ENCODE measurements at regions not wholly inside any gene's neighbourhood (a gene's known extent, or its start where the extent isn't known, plus 50 kb on each side); places are given as distances from the start of the nearest gene placed in this dataset.

DNA sequence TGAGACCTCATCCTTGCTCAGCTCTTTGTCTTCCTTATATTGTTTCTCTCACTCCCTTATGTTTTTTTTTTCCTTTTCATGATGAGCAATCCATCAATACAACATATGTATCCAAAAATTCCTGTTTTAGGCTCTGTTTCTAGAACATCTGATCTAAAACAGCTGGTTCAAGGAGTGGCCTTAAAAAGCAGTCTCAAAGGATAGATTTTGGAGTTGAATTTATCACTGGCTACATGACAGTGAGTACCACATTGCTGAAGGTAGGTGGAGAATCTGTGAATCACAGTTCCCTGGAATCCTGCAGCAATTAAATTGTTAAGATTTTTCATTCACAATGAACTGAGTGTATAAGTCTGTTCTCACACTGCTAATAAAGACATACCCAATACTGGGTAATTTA, 155.8 kb upstream of the ADAMTS5 start:
- ChIA-PET CTCF (ENCODE audit: partially characterized antibody) (no interaction called here), POLR2A (ENCODE audit: partially characterized antibody) (no interaction called here)
- Histone ChIP-seq H3K4me1 (ENCODE audit: insufficient read depth, low read length) (no peaks in the 10 kb centered on the region), H3K27me3 (ENCODE audit: insufficient read depth, low read length) (no peaks in the 10 kb centered on the region), H3K9me3 (ENCODE audit: control insufficient read depth in 1 of 2, low read length in 2 of 2) (no peaks in the 10 kb centered on the region), H3K36me3 (ENCODE audit: insufficient read depth, low read length) (no peaks in the 10 kb centered on the region), H3K4me3 (ENCODE audit: low read length in 2 of 2) (no peak overlapping the region), H3K27ac (ENCODE audit: low read depth, low read length) (no peak overlapping the region)
- Mint-ChIP-seq H3K4me3 (no peak overlapping the region), H3K27me3 (no peaks in the 10 kb centered on the region), H3K27ac (no peak overlapping the region), H3K4me1 (no peaks in the 10 kb centered on the region), H3K36me3 (no peaks in the 10 kb centered on the region), H3K9me3 (peaks cover 0 to 16% (median 7%) of the 10 kb centered on the region in 8 donors)
- no peak for DNase-seq
- intact Hi-C loops (cut with micrococcal nuclease), result no loop called here

DNA sequence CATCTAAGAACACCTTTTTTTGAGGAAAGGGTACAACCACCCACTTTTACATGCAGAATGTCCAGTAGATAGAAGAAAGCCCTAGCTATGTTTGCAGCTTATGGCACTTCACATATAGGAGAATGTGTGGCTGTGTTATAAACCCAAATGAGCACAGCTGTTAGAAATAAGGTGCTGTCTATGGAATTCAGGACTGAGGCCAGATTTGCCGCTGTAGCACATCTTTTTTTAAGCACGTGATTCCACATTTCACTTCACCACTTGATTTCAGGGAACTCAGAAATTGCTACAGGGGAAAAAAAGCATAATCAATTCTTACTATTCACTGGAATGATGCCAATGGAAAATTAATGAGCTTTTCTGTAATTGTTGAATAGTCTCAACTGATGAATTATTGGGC, 147.2 kb upstream of the ADAMTS5 start:
- peaks cover 0 to 13% (median 1%) of the 10 kb centered on the region in 8 donors for H3K9me3 Mint-ChIP-seq
- H3K36me3 Mint-ChIP-seq, result no peaks in the 10 kb centered on the region
- no peak for DNase-seq
- no peaks in the 10 kb centered on the region for H3K36me3 ChIP-seq (ENCODE audit: insufficient read depth, low read length)
- H3K27ac Mint-ChIP-seq, result no peak overlapping the region
- no peak overlapping the region for H3K4me3 ChIP-seq (ENCODE audit: low read length in 2 of 2)
- ChIA-PET POLR2A (ENCODE audit: partially characterized antibody) (no interaction called here), CTCF (ENCODE audit: partially characterized antibody) (no interaction called here)
- H3K4me1 ChIP-seq (ENCODE audit: insufficient read depth, low read length), result no peaks in the 10 kb centered on the region
- no peaks in the 10 kb centered on the region for H3K27me3 ChIP-seq (ENCODE audit: insufficient read depth, low read length)
- no peak overlapping the region for H3K27ac ChIP-seq (ENCODE audit: low read depth, low read length)
- intact Hi-C loops (cut with micrococcal nuclease), result no loop called here
- H3K4me1 Mint-ChIP-seq, result no peaks in the 10 kb centered on the region
- no peaks in the 10 kb centered on the region for H3K9me3 ChIP-seq (ENCODE audit: control insufficient read depth in 1 of 2, low read length in 2 of 2)
- H3K27me3 Mint-ChIP-seq, result no peaks in the 10 kb centered on the region
- no peak overlapping the region for H3K4me3 Mint-ChIP-seq

DNA sequence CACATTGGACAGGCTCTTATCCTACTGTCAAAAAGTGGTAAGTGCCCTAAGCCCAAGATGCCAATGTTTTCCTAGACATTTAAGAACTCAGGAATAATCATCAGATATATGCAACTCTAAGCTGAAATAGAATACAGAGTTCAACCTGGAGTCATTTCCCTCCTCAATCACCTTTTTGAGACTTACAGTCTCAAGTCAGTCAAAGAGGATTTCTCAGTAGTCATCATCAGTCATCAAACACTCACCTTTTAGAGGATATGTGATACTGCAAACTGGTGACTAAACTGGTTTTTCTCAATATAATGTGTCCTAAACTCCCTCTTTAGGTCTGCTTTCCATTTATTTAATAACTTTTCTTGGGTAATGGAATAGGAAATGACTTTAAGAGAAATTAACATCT, 145.3 kb upstream of the ADAMTS5 start:
- H3K27ac ChIP-seq (ENCODE audit: low read depth, low read length), result no peak overlapping the region
- ChIA-PET CTCF (ENCODE audit: partially characterized antibody) (no interaction called here), POLR2A (ENCODE audit: partially characterized antibody) (no interaction called here)
- Mint-ChIP-seq H3K27ac (no peak overlapping the region), H3K36me3 (no peaks in the 10 kb centered on the region), H3K4me3 (no peak overlapping the region), H3K9me3 (peaks cover 0 to 12% (median 1%) of the 10 kb centered on the region in 8 donors), H3K27me3 (no peaks in the 10 kb centered on the region), H3K4me1 (no peaks in the 10 kb centered on the region)
- intact Hi-C loops (cut with micrococcal nuclease), result no loop called here
- no peaks in the 10 kb centered on the region for H3K27me3 ChIP-seq (ENCODE audit: insufficient read depth, low read length)
- no peak overlapping the region for H3K4me3 ChIP-seq (ENCODE audit: low read length in 2 of 2)
- no peaks in the 10 kb centered on the region for H3K36me3 ChIP-seq (ENCODE audit: insufficient read depth, low read length)
- no peaks in the 10 kb centered on the region for H3K9me3 ChIP-seq (ENCODE audit: control insufficient read depth in 1 of 2, low read length in 2 of 2)
- H3K4me1 ChIP-seq (ENCODE audit: insufficient read depth, low read length), result no peaks in the 10 kb centered on the region
- no peak for DNase-seq

DNA sequence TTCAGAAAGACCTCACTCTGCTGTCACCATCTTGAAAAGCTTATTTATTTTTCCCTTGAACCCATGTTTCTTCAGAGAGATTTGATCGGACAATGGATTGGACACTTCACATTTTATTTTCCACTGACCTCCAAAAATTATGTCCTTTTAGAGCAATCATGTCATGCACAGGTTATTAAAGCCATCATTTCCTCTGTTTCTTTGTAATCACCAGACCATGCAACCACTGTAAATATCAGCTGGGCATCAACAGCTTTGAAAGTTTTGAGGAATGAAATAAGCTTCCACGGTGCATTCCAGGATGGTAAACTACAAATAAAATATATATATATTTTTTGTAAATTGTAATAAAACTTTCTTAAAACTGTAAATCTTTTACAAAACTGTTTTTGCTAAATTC, 144.1 kb upstream of the ADAMTS5 start:
- Histone ChIP-seq H3K27me3 (ENCODE audit: insufficient read depth, low read length) (no peaks in the 10 kb centered on the region), H3K4me3 (ENCODE audit: low read length in 2 of 2) (no peak overlapping the region), H3K36me3 (ENCODE audit: insufficient read depth, low read length) (no peaks in the 10 kb centered on the region), H3K27ac (ENCODE audit: low read depth, low read length) (no peak overlapping the region), H3K4me1 (ENCODE audit: insufficient read depth, low read length) (no peaks in the 10 kb centered on the region), H3K9me3 (ENCODE audit: control insufficient read depth in 1 of 2, low read length in 2 of 2) (no peaks in the 10 kb centered on the region)
- Mint-ChIP-seq H3K9me3 (peaks cover 0 to 4% (median 0%) of the 10 kb centered on the region in 8 donors), H3K4me3 (no peak overlapping the region), H3K36me3 (no peaks in the 10 kb centered on the region), H3K27ac (no peak overlapping the region), H3K4me1 (no peaks in the 10 kb centered on the region), H3K27me3 (no peaks in the 10 kb centered on the region)
- CTCF ChIA-PET (ENCODE audit: partially characterized antibody), result no interaction called here
- POLR2A ChIA-PET (ENCODE audit: partially characterized antibody), result no interaction called here
- DNase-seq, result no peak
- intact Hi-C loops (cut with micrococcal nuclease), result no loop called here

DNA sequence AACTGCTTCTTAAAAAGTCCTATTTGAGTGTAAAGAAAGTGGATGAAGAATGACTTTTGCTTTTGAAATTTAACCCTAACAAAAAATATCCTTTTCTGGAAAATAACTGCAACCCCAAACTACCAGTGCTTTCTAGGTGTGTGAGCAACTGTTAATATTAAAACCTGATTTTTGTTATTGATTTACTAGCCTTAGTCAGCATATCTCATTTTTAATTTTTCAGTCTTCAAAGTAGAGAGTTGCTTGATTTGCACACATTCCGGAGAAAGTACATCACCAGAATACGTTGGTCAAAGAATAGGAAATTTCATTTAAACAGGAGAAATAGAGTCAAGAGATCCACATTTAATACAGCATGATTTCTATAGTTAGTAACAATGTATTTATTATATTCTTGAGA, 141.8 kb upstream of the ADAMTS5 start:
- Histone ChIP-seq H3K4me3 (ENCODE audit: low read length in 2 of 2) (no peak overlapping the region), H3K27ac (ENCODE audit: low read depth, low read length) (no peak overlapping the region), H3K9me3 (ENCODE audit: control insufficient read depth in 1 of 2, low read length in 2 of 2) (no peaks in the 10 kb centered on the region), H3K4me1 (ENCODE audit: insufficient read depth, low read length) (no peaks in the 10 kb centered on the region), H3K36me3 (ENCODE audit: insufficient read depth, low read length) (no peaks in the 10 kb centered on the region), H3K27me3 (ENCODE audit: insufficient read depth, low read length) (no peaks in the 10 kb centered on the region)
- no peak overlapping the region for H3K4me3 Mint-ChIP-seq
- ChIA-PET CTCF (ENCODE audit: partially characterized antibody) (no interaction called here), POLR2A (ENCODE audit: partially characterized antibody) (no interaction called here)
- DNase-seq, result no peak
- H3K9me3 Mint-ChIP-seq, result peaks cover 0 to 4% (median 0%) of the 10 kb centered on the region in 8 donors
- intact Hi-C loops (cut with micrococcal nuclease), result no loop called here
- H3K4me1 Mint-ChIP-seq, result no peaks in the 10 kb centered on the region
- no peaks in the 10 kb centered on the region for H3K27me3 Mint-ChIP-seq
- no peaks in the 10 kb centered on the region for H3K36me3 Mint-ChIP-seq
- H3K27ac Mint-ChIP-seq, result no peak overlapping the region

DNA sequence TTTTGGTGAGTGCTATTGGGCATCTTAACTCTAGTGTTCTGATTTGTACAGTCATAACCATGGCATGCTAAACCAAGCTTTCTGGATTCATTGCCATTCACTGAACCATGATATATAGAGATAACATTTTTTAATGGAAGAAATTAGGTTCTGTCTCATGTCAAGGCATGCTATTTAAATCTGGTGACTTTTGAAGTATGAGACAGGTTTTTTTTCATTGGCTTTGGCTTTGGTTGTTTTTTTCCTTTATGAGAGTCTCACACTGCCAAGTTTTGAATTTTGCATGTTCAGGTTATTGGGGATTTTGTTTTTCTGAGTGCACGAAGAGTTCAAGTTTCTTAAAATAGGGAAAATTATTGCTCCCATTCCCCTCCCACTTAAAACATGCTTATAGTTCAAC, 141.3 kb upstream of the ADAMTS5 start:
- Mint-ChIP-seq H3K27ac (no peak overlapping the region), H3K9me3 (peaks cover 0 to 4% (median 0%) of the 10 kb centered on the region in 8 donors), H3K4me1 (no peaks in the 10 kb centered on the region), H3K4me3 (no peak overlapping the region), H3K36me3 (no peaks in the 10 kb centered on the region), H3K27me3 (no peaks in the 10 kb centered on the region)
- H3K27me3 ChIP-seq (ENCODE audit: insufficient read depth, low read length), result no peaks in the 10 kb centered on the region
- ChIA-PET POLR2A (ENCODE audit: partially characterized antibody) (no interaction called here), CTCF (ENCODE audit: partially characterized antibody) (no interaction called here)
- H3K4me1 ChIP-seq (ENCODE audit: insufficient read depth, low read length), result no peaks in the 10 kb centered on the region
- no peak for DNase-seq
- H3K27ac ChIP-seq (ENCODE audit: low read depth, low read length), result no peak overlapping the region
- intact Hi-C loops (cut with micrococcal nuclease), result no loop called here
- H3K4me3 ChIP-seq (ENCODE audit: low read length in 2 of 2), result no peak overlapping the region
- H3K9me3 ChIP-seq (ENCODE audit: control insufficient read depth in 1 of 2, low read length in 2 of 2), result no peaks in the 10 kb centered on the region
- H3K36me3 ChIP-seq (ENCODE audit: insufficient read depth, low read length), result no peaks in the 10 kb centered on the region

DNA sequence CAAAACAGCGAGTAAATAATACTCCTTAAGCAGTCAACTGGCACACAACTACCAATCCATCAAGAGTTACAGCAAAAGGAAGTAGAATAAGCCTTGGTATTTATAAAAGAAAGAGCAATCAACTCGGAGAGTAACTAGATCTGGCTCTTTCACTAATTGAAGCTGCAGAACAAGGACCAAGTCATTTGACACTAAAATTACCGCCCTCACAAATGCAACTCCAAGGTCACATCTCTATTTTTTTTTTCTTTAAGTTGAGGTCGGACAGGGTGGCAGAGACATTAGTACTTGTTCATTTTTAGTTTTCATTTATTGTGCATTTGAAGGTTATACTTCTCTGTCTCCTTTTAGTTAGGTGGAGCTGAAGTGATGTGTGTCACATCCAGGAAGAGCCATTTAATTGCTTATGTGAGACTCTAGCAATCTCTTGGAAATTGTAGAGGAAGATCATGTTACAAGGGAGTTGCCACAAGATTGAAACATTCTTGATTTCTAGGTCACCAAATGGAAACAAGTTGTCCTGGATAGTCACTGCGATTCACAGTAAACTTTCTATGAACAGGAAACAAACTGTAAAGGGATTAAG, 138.1 kb upstream of the ADAMTS5 start:
- DNase-seq, result no peak
- no peaks in the 10 kb centered on the region for H3K4me1 Mint-ChIP-seq
- H3K36me3 Mint-ChIP-seq, result no peaks in the 10 kb centered on the region
- no peaks in the 10 kb centered on the region for H3K27me3 Mint-ChIP-seq
- H3K9me3 Mint-ChIP-seq, result peaks cover 0 to 6% (median 4%) of the 10 kb centered on the region in 8 donors
- Histone ChIP-seq H3K9me3 (ENCODE audit: control insufficient read depth in 1 of 2, low read length in 2 of 2) (no peaks in the 10 kb centered on the region), H3K36me3 (ENCODE audit: insufficient read depth, low read length) (no peaks in the 10 kb centered on the region), H3K27me3 (ENCODE audit: insufficient read depth, low read length) (no peaks in the 10 kb centered on the region), H3K4me3 (ENCODE audit: low read length in 2 of 2) (no peak overlapping the region), H3K27ac (ENCODE audit: low read depth, low read length) (no peak overlapping the region), H3K4me1 (ENCODE audit: insufficient read depth, low read length) (no peaks in the 10 kb centered on the region)
- H3K27ac Mint-ChIP-seq, result no peak overlapping the region
- intact Hi-C loops (cut with micrococcal nuclease), result no loop called here
- CTCF ChIA-PET (ENCODE audit: partially characterized antibody), result no interaction called here
- POLR2A ChIA-PET (ENCODE audit: partially characterized antibody), result no interaction called here
- no peak overlapping the region for H3K4me3 Mint-ChIP-seq

DNA sequence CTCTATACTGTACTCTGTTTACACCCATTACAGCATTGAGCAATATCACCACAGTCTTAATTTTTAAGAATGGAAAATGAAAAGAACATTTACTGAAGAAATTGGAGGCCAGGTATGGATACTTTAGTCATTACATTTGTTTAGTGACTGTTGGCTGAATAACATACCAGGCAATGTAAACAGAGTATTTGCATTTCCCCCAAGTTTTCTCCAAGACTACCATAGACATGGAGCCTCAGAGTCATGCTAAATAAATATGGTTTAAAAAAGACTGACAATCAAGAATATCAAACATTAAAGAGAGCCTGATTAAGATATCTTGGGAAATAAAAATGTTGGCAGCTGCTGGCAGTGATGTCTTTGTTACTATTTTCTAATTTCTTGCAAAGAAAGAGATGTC, 136.9 kb upstream of the ADAMTS5 start:
- H3K4me1 ChIP-seq (ENCODE audit: insufficient read depth, low read length), result no peaks in the 10 kb centered on the region
- no peak overlapping the region for H3K4me3 ChIP-seq (ENCODE audit: low read length in 2 of 2)
- H3K27ac ChIP-seq (ENCODE audit: low read depth, low read length), result no peak overlapping the region
- Mint-ChIP-seq H3K27me3 (no peaks in the 10 kb centered on the region), H3K4me1 (no peaks in the 10 kb centered on the region), H3K36me3 (no peaks in the 10 kb centered on the region), H3K9me3 (peaks cover under 1 to 9% (median 6%) of the 10 kb centered on the region in 8 donors), H3K27ac (no peak overlapping the region), H3K4me3 (no peak overlapping the region)
- intact Hi-C loops (cut with micrococcal nuclease), result no loop called here
- ChIA-PET CTCF (ENCODE audit: partially characterized antibody) (no interaction called here), POLR2A (ENCODE audit: partially characterized antibody) (no interaction called here)
- DNase-seq, result no peak
- no peaks in the 10 kb centered on the region for H3K27me3 ChIP-seq (ENCODE audit: insufficient read depth, low read length)
- no peaks in the 10 kb centered on the region for H3K36me3 ChIP-seq (ENCODE audit: insufficient read depth, low read length)
- no peaks in the 10 kb centered on the region for H3K9me3 ChIP-seq (ENCODE audit: control insufficient read depth in 1 of 2, low read length in 2 of 2)

Measured in CD4-positive, alpha-beta memory T cell (primary cell).